ENCODE measurements at regions not wholly inside any gene's neighbourhood (a gene's known extent, or its start where the extent isn't known, plus 50 kb on each side); places are given as distances from the start of the nearest gene placed in this dataset.

DNA sequence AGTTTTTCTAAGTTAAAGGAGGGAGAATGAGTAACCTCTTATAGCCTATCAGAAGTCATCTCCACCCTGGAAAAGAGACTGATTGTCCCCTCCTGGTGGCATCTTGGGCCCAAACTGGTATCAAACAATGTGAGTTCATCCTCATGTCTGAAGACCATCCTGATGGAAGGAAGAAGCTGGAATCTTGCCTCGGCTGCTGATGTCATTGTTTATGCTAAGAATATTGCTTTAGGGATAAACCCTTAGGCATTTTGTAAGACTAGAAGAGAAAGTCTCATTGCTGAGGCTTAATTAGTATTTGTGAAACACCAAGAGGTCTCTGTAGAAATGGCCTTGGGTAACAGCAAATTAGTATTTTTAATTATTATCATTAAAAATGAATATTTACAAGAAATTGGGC lies 65.7 kb upstream of the KCNN2 start:
- no peak for DNase-seq

DNA sequence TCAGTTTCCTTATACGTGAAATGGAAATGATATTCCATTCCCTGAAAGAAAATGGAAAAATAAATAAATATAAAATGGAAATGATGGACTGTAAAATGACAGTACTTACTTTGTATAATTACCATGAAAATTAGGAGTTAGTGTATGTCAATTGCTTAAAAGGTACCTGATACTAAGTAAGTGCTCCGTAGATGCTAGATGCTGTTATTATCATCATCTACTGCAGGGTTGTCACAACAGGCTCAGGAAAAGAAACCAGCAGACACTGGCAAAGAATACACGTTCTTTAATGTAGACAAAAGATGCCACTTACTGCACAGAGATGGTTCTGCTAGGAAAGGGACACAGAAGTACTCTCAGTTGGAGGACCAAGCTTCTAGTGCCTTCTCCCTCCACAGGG lies 64.0 kb upstream of the KCNN2 start:
- DNase-seq, result no peak

DNA sequence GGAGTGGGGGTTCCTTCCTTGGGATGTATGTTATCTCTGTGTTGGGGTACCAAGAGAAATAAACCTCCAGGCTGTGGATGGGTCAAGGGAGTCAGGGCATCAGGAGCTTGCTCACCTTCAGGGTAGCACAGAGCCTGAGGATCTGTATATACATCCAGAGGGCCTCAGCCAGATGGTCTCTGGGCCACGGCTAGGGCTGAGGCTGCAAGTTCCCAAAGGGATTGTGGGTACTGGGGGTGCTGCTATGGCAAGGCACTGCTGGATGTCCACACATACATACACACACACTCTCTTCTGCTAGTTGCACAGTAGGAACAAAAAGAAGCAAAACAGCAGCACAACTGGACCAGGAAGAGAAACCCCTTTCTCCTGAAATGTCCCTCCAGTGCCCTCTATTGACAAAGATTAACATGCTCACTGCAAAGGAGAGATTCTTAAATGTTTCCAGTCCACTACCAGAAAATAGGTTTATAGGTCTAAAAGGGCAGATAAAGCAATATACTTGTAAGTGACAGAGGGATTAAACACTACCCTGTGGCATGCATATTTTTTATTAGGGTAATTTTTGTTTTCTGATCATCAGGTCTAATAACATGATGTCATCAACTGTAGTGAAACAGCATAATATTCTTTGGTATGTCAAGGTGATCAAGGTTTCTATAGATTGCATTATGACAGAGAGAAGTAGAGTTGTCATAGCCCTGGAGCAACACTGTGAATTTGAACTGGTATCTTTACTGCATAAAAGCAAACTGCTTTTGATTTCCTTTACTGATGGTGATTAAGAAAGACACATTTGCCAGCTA lies 56.3 kb upstream of the KCNN2 start:
- peak; percentile 18 for DNase-seq

DNA sequence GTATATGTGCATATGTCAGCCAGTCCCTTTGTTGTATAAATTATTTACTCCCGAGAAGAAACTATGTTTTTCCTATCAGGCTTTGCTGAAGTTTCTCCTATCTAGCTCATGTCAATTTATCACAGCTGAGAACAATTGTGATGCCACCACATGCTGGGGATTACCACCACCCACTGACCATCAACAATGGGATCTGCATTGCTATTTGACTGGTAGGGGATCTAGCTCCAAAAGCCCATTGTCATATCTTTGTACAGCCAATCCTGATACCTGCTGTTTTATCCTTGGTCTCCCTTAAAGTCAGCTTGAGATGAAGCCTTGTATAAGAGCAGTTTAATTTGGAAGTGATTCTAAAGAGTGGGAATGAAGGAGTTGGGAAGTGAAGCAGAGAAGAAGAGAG lies 53.9 kb upstream of the KCNN2 start:
- DNase-seq, result no peak

DNA sequence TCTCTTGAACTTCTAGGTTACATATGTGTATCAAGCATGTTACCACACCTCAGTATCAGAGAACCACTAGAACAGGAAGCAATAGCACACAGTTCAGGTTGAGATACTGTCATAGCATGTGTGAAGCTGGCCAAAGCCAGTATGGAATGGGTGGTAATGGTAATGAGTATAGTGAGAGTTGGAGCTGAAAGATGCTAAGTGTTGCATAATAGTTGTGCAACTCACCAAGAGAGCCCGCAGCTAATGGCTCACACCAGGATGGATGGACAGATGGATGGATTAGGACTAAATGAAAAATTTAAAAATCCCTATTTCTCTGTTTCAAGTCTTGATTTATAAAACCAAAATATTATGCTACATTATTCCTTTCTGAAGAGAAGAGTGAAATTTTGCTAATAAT lies 53.4 kb upstream of the KCNN2 start:
- DNase-seq, result no peak

DNA sequence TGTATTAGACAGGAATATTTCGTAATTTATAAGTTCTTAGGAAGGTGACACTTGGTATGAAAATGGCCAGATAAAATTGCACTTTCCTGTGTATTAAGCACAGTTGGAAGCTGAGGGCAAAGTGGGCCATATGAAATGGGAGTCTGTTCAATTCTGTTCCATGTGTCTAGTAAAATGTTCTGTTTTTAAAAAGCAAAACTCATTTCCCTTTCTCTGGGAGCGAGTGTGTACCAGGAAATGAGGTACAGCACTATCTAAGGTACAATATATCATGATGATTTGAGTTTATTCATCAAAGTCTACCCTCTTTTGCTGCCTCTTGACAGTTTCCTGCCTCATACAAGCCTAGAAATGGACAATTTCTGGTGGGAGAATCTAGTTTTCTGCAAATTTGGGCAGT lies 51.2 kb upstream of the KCNN2 start:
- DNase-seq, result no peak

DNA sequence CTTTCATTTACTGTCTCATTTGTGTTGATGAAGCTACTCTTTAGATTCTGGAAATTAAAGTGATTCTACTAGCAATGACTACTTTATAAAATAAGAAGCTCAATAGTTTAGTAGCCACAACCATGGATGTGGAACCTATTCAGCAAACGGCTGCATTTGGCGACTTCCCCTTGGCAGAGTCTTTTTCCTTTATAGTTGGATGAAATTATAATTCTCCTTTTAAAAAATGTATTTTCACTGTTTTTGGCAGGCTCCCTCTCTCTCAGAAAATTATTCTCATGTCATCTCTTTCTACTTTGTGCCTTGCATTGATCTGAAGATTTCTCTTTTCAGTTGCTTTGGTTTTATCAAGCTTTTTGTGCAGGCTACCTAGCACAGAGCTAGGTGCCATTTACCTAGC lies 50.6 kb upstream of the KCNN2 start:
- DNase-seq, result no peak

DNA sequence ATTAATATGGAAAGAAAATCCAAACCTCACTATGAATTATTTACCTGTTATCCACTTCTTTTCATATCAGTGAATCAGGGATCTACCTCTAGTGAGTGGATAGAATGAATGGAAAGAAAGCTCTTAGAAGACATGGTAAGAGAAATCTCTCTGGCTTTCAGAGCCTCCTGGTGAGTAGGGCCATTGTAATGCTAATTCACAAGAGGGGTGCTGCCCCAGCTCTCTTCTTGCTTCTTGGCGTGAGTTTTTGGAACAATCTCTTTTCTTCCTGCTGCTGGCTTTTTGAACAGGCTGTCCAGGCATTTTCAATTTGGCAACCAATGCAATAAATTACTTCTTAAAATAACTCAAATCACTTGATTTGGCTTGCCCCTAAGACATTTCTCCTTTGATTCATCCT lies 49.9 kb upstream of the KCNN2 start:
- DNase-seq, result peak; percentile 29

All from NCI-H446 treated with DMSO at 0.1 percent for 48 hours (cell line).